ENCODE measurements at regions not wholly inside any gene's neighbourhood (a gene's known extent, or its start where the extent isn't known, plus 50 kb on each side); places are given as distances from the start of the nearest gene placed in this dataset.

GRCh38 chr13:70703755-70704154 lies 595.5 kb upstream of the KLHL1 start:
- Mint-ChIP-seq H3K36me3 (ENCODE audit: insufficient read depth) (no peaks in the 10 kb centered on the region), H3K9me3 (ENCODE audit: low read depth) (peaks cover 3% of the 10 kb centered on the region), H3K4me3 (ENCODE audit: low read depth) (no peak overlapping the region), H3K27me3 (no peaks in the 10 kb centered on the region), H3K27ac (no peak overlapping the region), H3K4me1 (ENCODE audit: low read depth) (no peaks in the 10 kb centered on the region)
- no peak for DNase-seq (ENCODE audit: low spot score, unreplicated experiment)
- TF ChIP-seq CTCF (IDR thresholded peaks at IDR 0.05; ENCODE audit: unreplicated experiment), result no peak

DNA sequence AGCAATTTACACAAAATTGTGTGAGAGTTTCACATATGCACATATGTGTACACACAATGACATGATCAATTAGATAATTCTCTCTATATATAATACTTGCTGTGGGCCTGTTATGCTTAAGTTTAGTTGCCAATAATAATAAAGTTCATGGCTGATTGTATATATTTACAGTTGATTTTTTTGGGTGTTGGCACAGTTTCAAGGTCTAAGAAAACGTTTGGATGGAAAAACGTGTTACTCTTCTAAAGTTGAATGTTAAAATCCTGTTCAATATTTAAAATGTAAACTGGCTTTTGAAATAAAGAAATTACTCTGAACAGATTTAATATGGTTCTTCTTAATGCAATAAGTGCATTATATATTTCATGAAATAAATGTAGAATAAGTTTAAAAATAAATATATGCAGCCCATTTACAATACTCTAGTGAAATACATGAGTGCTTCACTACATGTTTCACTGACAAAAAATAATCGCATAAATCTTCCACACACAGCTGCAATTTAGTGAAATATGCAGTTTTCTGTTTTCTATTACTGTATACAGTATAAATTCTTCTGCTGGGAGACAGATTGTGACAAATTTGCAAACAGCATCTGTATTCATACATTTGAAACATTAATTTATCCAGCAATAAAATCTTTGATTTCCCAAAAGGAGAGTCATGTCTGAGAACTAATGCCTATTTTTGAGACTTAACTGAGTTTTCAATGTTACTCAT lies 586.9 kb upstream of the KLHL1 start:
- no peak for TF ChIP-seq CTCF (IDR thresholded peaks at IDR 0.05; ENCODE audit: unreplicated experiment)
- Mint-ChIP-seq H3K36me3 (ENCODE audit: insufficient read depth) (no peaks in the 10 kb centered on the region), H3K4me1 (ENCODE audit: low read depth) (peaks cover 6% of the 10 kb centered on the region), H3K9me3 (ENCODE audit: low read depth) (peaks cover 10% of the 10 kb centered on the region), H3K27ac (no peak overlapping the region), H3K4me3 (ENCODE audit: low read depth) (no peak overlapping the region), H3K27me3 (no peaks in the 10 kb centered on the region)
- DNase-seq (ENCODE audit: low spot score, unreplicated experiment), result no peak

GRCh38 chr13:70668983-70669382 lies 560.7 kb upstream of the KLHL1 start:
- H3K9me3 Mint-ChIP-seq (ENCODE audit: low read depth), result no peaks in the 10 kb centered on the region
- no peak for DNase-seq (ENCODE audit: low spot score, unreplicated experiment)
- no peaks in the 10 kb centered on the region for H3K27me3 Mint-ChIP-seq
- no peak overlapping the region for H3K27ac Mint-ChIP-seq
- H3K4me1 Mint-ChIP-seq (ENCODE audit: low read depth), result peaks cover 18% of the 10 kb centered on the region
- no peaks in the 10 kb centered on the region for H3K36me3 Mint-ChIP-seq (ENCODE audit: insufficient read depth)
- no peak overlapping the region for H3K4me3 Mint-ChIP-seq (ENCODE audit: low read depth)
- no peak for TF ChIP-seq CTCF (IDR thresholded peaks at IDR 0.05; ENCODE audit: unreplicated experiment)

GRCh38 chr13:70668293-70668692 lies 560.0 kb upstream of the KLHL1 start:
- DNase-seq (ENCODE audit: low spot score, unreplicated experiment), result no peak
- Mint-ChIP-seq H3K4me3 (ENCODE audit: low read depth) (no peak overlapping the region), H3K36me3 (ENCODE audit: insufficient read depth) (no peaks in the 10 kb centered on the region), H3K27ac (no peak overlapping the region), H3K4me1 (ENCODE audit: low read depth) (peaks cover 21% of the 10 kb centered on the region), H3K9me3 (ENCODE audit: low read depth) (no peaks in the 10 kb centered on the region), H3K27me3 (no peaks in the 10 kb centered on the region)
- no peak for TF ChIP-seq CTCF (IDR thresholded peaks at IDR 0.05; ENCODE audit: unreplicated experiment)

GRCh38 chr13:70666883-70667556 lies 558.8 kb upstream of the KLHL1 start:
- DNase-seq (ENCODE audit: low spot score, unreplicated experiment), result no peak
- Mint-ChIP-seq H3K9me3 (ENCODE audit: low read depth) (no peaks in the 10 kb centered on the region), H3K27ac (no peak overlapping the region), H3K27me3 (no peaks in the 10 kb centered on the region), H3K36me3 (ENCODE audit: insufficient read depth) (no peaks in the 10 kb centered on the region), H3K4me3 (ENCODE audit: low read depth) (no peak overlapping the region), H3K4me1 (ENCODE audit: low read depth) (peaks cover 26% of the 10 kb centered on the region)
- TF ChIP-seq CTCF (IDR thresholded peaks at IDR 0.05; ENCODE audit: unreplicated experiment), result no peak

All from progenitor cell of endocrine pancreas (in vitro differentiated cells).